ENCODE measurements at regions not wholly inside any gene's neighbourhood (a gene's known extent, or its start where the extent isn't known, plus 50 kb on each side); places are given as distances from the start of the nearest gene placed in this dataset.

DNA sequence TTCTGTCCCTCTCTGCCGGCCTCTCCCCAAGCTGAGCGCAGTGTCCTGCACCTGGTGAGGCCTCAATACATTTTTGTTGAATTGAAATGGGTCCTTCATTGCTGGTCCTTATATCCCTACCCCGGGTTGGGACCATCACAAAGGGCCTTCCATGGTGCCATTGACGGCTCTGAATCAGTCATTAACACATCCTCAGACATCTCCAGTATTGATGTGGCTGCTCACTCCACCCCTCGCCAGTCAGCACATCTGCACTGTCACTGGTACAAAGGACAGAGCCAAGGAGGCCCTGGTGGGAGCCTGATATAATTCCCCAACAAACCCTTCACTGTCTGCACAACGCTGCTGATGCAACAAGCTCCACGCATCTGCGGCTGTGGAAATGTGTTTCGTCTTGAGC lies 191.6 kb upstream of the TOPAZ1 start:
- FAIRE-seq = no peak

DNA sequence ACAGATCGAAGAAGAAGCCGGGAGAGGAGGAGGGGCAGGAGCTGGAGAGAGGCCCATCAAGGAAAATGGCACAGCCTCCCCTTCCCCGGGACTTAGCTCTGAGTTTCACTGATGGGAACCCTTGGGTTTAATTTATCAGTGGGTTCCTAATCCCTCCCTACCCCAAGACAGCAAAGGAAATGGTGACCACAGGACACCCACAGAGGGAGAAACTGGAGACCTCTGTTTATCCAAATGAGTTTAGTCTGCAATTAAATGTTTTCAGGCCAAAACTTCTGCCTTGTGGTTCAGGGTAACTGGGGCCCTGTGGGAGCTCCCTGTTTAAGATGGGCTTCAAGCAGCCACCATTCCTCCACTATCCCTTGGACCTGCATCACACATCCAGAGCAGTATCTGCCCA lies 190.8 kb upstream of the TOPAZ1 start:
- no peak for DNase-seq (ENCODE audit: low spot score)
- FAIRE-seq = no peak

More for the DNA sequence above, 191.6 kb upstream of the TOPAZ1 start:
- no peak for DNase-seq (ENCODE audit: low spot score)

DNA sequence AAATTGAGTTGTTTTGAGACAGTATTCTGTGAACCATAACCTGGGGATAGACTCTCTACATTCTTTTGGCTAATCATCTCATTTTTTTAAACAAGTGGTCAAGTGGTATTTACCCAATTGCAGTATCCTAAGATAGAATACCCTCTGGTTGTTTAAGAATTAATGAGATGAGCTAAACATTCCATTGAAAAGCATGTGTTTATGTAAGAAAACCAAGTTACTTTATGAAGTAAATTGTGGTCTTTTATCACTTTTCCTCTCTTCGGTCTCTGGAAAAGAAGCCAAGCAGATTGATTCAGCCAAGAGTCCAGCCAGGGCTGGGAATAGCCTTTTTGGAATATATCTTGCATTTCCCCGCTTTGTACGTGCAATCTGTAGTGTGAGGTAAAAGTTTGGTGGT lies 185.7 kb upstream of the TOPAZ1 start:
- DNase-seq (ENCODE audit: low spot score) = no peak
- no peak for FAIRE-seq

DNA sequence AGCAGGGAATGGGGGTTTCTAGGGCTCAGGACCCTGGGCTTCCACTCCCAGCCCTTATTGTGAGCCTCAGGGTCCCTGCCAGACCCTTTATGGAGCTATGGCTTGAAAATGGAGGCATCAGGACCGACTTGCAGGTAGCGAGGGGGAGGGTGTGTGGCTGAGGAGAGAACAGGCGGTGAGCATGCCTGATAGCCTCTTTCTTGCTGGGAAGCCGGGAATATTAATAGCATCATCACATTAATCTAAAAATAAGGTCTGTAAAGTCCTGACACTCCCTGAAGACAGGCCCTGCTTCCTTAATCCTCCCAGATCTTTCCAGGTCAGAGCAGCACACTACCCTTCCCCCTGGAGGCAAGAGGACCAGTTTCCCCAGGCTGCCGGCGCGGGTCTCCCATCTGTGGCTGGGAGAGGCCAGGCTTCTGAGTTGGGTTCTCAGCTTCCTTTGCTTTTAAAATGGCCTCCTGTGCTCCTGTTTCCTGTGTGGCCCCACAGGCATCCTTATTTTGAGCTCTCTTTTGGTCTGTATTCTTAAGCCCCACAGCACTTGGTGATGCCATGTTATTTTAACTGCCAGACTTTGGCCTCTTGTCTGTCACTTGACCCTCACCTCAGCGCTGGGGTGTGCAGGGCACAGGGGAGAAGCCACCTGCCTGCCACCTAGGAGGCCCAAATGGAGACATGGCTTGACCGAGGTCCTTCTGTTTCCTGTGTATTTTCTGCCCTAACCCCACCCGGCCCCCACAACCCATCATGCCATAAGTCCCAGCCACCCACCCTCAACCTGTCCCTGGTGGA lies 185.0 kb upstream of the TOPAZ1 start:
- FAIRE-seq = no peak

DNA sequence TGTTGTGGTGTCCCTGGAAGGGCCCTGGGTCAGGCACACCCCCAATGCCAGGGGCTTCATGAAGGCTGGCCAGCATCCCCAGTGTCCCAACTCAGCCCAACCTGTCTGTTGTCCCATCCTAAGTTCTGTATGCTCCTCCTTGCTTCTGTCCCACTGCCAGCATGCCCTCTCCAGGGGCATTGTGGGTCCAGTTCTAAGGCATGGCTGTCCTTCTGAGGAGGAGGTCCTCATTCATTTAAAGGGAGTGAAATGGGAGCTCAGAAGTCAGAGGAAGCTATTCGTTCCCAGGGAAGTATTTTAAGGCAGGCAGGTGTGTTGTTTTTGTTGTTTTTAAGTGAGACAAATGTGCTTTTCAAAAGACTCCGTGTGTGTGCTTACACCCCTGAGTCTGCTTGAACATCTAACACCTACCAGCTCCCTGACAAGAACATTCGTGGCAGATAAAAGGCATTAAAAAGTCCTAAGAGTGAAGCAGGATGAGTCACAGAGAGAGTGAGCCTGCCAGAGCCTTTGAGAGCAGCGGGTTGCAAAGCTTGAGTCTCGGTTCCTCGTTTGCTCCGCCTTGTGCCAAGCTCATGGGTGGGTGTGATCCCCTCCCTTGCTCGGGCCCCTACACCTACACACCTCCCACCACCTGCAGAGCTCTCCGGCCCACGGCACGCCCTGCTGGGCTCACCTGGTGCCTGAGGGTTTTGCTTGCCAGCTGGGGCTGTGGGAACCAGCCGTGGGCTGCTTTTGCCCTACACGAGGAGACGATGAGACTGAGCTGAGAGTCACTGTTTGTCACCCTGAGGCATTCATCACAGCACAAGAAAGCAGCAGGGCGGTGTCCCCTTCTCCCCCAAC lies 183.4 kb upstream of the TOPAZ1 start:
- DNase-seq (ENCODE audit: low spot score) (peak; percentile 54), FAIRE-seq (no peak)

More for the DNA sequence above, 185.0 kb upstream of the TOPAZ1 start:
- DNase-seq (ENCODE audit: low spot score) = no peak

DNA sequence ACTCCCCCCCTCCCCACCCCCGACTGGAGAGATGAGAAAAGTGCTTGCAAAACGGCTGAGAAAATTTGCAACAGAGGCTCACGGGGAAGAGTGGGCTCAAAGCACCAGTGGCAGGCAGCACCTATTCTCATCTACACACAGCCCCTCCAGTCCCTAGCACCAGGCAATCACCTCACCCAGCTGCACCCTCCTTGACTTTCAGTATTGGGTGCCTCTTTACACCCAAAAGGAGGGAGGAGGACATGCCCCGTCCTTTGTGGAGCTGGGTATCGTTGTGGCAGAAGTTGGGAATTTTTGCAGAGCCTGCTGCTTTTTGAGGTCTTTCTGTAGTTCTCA lies 182.8 kb upstream of the TOPAZ1 start:
- FAIRE-seq (no peak), DNase-seq (ENCODE audit: low spot score) (no peak)

DNA sequence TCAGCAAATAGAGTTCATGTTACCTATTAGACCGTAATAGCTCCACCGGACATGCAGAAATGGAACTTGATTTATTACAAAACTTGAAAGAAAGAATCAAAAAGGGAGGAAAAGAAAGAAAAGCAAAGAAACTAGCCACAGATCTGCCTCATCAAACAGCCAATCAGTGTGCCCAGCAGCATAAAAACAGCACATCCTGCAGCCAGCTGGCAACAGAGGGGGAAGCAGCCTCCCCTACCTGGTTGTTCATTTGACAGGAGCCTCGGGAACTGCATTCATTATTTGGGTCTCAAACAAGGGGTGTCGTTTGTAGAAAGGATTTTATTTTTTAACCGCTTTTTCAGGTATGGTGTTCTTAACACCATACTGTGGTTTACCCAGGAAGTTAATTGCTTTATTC lies 181.5 kb upstream of the TOPAZ1 start:
- DNase-seq (ENCODE audit: low spot score) (no peak), FAIRE-seq (no peak)

DNA sequence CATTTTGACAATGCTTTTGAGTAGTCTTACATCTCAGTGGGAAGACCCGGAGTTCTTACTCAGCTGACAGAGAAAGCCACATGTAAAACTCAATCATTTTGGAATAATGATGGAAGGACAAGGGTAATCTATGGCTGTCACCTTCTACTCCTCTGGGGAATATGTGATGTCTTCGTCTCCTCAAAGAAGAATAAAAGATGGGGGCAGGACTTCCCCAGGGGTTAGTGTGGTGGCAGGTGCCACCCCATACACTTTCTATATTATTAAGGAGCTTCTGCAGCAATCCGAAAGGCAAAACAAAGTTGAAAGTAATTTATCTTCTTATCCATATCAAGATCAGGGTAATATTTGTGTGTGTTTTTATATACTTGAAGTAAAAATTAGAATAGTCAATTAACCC lies 180.4 kb upstream of the TOPAZ1 start:
- no peak for DNase-seq (ENCODE audit: low spot score)
- FAIRE-seq = no peak

DNA sequence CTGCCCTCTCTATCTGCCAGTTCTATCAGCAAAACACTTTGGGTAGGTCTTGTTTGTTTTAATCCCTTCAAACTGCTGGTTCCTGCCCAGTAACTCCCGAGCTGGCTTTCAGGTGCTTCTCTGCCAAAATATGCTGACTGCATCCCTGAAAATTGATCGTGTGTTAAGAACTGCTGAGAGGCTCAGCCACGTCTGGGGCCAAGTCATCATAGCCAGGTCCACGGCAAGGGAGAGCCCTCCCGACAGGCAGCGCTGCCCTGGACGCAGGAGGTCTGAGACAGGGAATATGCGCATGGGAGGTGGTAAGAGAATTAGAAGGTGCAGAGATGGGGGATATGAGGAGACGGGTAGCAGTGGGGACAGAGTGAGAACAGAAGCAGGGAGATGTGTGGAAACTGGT lies 179.7 kb upstream of the TOPAZ1 start:
- FAIRE-seq = no peak
- no peak for DNase-seq (ENCODE audit: low spot score)

DNA sequence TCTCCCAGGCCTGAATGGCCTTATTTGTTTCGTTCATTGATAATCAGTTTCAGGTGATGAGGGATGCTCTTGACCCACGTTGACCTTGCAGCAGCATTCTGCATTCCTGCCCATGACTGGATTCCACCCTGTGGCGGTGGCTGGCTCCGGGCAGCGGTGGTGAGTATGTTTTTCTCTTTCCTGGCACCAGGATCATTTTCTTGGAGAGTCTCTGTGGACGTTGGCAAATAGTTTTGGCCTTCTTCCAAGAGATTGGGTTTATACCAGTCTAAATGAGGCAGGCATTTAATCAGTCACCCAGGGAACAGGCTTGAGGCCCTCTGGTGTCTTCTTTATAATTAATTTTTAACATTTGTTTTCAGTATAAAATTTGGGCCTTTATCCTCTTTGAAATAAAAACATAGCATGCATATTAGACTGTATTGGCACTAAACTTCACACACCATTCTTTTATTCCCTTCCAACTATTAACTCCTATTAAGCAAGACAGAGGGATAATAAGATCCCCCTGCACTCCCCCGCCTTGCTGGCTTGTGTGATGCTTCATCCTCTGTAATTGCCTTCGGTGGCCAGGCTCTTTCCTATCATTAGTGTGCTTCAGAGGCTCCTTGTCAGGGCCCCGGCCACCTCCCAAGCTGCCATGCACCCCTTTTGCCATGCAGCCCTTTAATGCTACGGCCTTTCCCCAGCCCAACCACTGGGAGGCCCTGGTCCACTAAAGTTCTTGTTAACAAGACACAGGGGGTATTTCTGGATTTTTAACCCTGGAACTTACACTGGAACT lies 176.2 kb upstream of the TOPAZ1 start:
- DNase-seq (ENCODE audit: low spot score) (peak; percentile 35), FAIRE-seq (no peak)

DNA sequence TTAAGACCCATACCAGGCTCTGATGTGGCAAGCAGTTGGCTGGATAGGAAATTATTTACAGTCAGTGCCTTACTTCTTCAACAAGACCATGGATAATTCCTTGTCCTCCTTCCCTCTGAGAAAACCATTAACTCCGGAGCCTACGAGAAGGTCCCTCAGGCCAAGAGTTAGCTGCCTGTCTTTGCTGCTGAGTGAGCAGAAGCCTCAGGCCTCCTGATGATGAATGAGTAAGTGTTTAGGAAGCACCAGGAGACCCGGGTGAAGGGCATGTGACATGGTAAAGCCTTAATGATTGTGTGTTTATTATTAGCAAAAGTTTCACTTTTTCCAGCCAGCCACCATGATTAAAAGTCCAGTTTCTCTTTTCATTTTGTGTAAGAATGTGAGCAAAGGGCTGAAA lies 174.9 kb upstream of the TOPAZ1 start:
- DNase-seq (ENCODE audit: low spot score) (no peak), FAIRE-seq (no peak)

DNA sequence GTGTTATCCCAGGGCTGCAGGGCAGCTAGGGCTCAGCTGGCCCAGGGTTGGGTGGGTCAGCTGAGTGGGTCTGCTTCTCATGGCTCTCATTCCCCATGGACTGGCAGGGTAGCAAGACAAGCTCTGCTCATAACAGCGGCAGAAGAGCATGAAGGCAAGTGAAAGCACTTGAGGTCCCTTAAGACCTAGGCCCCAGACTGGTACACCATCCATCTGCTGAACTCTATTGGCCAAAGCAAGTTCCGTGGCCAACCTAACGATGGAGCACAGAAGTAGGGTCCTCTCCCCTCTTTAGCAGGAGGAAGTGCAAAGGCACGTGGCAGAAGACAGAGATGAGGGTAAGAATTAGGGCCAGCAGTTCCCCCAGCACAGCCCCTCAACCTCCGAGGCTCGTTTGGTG lies 174.3 kb upstream of the TOPAZ1 start:
- FAIRE-seq (no peak), DNase-seq (ENCODE audit: low spot score) (no peak)

DNA sequence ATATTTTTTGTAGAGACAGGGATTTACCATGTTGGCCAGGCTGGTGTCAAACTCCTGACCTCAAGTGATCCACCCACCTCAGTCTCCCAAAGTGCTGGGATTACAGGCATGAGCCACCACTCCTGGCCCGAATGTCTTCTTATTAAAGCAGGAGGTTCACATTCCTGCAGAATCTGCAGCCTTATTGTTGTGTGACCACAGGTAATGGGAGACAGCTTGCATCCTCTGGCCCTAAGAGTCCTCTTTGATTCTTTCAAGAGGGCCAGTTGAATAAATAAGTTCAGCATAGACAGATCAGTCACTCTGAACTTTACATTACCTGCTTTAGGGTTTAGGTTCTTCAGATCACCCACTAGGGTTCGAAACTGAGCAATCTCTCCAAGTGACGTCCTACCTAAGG lies 172.9 kb upstream of the TOPAZ1 start:
- no peak for FAIRE-seq
- DNase-seq (ENCODE audit: low spot score) = no peak

DNA sequence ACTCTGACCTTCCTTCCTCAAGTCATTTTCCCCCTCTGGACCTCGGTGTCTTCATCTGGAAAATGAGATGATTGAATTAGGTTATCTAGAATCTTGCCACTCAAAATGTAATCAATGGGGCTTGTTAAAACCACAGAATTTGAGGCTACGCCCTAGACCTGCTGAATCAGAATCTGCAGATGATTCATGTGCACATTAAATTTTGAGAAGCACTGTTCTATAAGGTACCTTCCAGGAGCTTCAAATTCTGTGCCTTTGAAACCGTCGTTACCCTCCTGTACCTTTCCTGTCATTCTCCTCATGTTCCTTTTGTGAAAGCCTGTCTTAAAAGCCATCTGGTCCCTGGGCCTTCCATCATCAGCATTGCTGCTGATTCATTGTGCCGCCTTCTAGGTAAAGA lies 172.4 kb upstream of the TOPAZ1 start:
- DNase-seq (ENCODE audit: low spot score) (no peak), FAIRE-seq (no peak)

DNA sequence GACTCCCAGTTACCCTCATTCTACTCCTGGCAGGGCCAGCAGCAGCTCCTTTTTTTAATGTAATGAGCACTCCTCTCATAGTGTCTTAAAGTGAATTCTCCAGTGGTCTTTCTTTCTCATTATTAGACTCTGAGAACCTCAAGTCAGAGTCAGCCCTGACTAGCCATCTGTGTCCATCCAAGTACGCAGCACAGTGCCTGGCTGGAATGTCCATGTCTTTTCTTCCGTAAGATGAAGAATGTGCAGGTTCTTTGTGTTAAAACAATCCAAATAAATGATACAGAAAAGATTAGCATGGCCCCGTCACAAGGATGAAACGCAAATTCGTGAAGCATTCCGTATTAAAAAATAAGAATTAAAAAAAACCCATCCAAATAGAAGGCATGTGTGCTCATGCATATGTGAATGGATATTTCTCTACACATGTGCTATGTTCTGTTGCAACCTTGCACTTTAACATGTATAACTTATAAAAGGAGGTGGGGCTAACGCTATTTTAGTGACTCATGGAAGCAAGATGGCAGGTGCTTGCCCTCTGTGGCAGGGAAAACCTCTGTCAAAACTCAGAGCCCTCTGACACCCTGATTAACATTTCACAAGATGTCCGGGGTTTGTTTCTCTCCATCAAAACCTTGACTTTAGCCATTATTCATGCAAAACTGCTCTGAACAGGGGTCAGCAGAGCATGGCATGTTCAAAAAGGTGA lies 170.7 kb upstream of the TOPAZ1 start:
- DNase-seq (ENCODE audit: low spot score) (no peak), FAIRE-seq (no peak)

DNA sequence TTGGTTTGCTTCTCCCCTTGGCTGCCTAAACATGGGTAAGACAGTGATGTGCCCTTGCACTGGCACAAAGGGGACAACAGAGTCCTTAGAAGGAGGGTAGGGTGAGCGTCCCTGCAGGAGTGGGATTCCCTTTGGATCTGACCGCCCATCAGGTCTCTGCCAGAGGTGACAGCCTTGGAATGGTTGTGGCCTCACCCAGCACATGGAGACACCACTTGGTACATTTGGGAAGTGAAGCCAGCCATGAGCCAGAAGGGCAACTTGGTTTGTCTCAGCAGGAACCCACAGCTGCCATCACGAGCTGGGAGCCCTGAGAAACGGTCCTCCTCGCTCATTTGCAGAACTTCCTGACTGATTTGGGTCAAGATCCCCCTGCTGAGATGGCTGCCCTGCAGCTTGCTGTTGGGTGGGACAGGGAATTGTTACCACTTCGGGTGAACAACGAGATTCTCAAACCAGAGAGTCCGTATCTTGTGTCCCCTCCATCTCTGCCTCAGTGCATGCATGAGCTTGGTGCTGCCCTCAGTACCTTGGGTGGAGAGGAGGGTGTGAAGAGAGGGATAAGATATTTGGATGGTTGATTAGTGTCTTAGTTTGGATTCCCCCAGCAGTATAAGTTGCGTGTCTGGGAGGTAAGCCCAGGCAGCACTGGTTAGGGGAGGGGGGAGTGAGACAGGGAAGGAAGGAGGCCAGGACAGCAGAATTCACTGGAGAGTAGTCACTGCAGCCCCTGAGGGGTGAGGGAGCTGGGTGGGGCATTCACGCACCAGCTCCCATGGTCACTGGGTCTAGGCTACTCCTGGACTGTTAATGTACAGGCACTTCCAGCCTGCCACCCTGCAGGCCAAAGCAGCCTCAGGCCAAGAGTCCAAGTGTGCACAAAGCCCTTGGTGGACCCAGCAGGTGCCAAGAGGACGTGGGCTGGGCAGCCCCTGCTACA lies 168.8 kb upstream of the TOPAZ1 start:
- DNase-seq (ENCODE audit: low spot score) (no peak), FAIRE-seq (no peak)

DNA sequence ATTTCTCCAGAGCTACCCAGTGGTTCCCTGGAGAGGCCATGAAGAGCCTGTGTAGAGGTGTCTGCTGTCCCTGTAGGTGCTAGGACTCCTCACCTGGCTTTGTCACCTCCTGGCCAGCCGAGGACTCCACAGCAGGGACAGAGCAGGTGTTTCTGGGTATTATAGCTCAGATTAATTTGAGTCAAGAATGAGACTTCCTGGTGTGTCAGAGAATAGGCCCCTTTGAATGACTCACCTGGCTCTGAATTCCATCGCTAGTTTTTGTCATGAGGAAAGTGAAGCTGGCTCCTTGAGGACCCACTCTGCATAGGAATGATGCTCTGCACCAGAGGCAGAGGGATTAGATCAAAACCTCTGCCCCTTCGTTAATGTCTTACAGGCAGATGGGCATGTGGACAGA lies 167.5 kb upstream of the TOPAZ1 start:
- peak; percentile 9 for FAIRE-seq

DNA sequence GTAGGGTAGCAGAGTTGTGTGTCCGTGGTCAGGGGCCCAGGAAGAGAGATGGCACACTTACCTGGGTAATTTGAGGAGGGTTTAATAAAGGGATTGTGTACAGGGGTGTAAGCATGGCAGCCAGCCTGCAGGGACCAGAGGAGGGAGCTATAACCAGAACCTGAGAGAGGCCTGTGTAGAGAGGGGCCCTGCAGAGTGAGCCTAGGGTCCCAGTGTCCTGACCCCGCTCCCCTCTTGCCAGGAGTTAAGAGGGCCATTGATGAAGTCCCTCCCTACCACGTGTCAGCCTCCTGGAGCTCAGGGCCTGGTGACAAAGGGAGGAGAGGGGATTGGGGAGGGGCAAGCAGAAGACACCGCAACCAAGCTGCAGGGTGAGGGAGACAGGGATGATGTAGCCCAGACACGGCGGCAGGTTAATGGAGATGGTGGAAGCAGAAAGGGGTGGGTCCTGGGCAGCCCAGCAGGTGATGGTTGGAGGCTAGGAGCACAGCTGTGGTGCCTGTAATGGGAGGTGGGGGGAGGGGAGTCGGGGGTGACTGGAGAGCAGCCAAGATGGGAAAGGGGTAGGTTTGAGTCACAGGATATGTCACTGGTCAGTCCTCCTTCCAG lies 165.4 kb upstream of the TOPAZ1 start:
- no peak for FAIRE-seq

More for the DNA sequence above, 167.5 kb upstream of the TOPAZ1 start:
- DNase-seq (ENCODE audit: low spot score) = peak; percentile 21

DNA sequence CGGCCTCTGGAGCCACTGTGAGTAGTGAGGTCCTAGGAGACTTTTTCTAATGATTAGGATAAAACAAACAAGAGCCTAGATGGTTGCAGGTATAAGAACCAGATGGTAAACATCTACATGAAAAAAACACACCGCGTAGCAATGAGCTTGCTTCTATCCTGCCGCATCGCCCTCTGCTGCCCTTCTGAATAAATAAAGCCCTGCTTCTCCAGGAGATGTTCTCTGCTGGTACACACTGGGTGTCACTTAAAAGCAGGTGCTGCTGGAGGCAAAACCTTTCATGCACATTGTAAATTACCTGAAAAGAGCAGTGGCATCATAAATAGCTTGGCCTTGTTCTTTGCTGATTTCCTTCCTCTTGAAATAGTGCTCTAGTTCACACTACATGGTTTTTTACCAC lies 164.4 kb upstream of the TOPAZ1 start:
- no peak for DNase-seq (ENCODE audit: low spot score)
- FAIRE-seq = no peak

More for the DNA sequence above, 165.4 kb upstream of the TOPAZ1 start:
- DNase-seq (ENCODE audit: low spot score) = no peak

DNA sequence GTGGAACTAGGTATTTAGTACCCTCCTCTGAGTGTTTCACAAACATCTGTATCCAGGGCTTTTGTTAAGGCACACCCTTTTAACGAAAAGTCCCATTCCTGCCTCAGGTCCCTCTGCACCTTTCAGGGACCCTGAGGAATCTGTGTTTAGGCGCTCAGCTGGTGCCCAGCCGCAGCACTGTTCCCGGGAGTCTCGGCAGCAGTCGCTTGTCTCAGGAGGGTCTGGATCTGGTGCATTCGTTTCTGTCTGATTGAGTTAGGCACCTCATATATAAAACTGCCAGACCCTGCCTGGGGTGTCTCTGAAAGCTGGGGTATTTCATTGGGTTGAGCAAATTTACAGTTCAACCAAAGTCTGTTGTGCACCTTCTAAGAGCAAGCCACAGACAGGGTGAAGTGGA lies 162.8 kb upstream of the TOPAZ1 start:
- DNase-seq (ENCODE audit: low spot score) = no peak
- FAIRE-seq = no peak

All from urothelium cell line (cell line).